SK-N-SH treated with all-trans-retinoic acid at 6 μM for 48 hours (cell line): ENCODE measurements at regions not wholly inside any gene's neighbourhood (a gene's known extent, or its start where the extent isn't known, plus 50 kb on each side); places are given as distances from the start of the nearest gene placed in this dataset.

Experiments
- ATAC-seq: fragments of 200-7000 bp; cut with Tn5 transposase; 3 replicates; pipeline ENCODE4 v1.9.1; 2020; ENCODE audit warnings: mild to moderate bottlenecking, moderate library complexity
- ARNTL ChIP-seq: fragments of 450-650 bp; formaldehyde crosslinking; IDR thresholded peaks from 2 replicates; pipeline ENCODE4 v1.5.0; 2020; ENCODE audit warnings: low read depth, mild to moderate bottlenecking, moderate library complexity, borderline replicate concordance
- BACH2 ChIP-seq: fragments of 250-450 bp; sonication (Bioruptor Pico); IDR thresholded peaks from 2 replicates; pipeline ENCODE4 v1.9.0; 2021; ENCODE audit warnings: mild to moderate bottlenecking, borderline replicate concordance
- CSDC2 ChIP-seq: fragments of 250-450 bp; sonication (Bioruptor Pico); IDR thresholded peaks from 2 replicates; pipeline ENCODE4 v1.5.0; 2020; ENCODE audit warnings: mild to moderate bottlenecking, moderate library complexity
- ESRRG ChIP-seq: fragments of 250-450 bp; sonication (Bioruptor Pico); IDR thresholded peaks from 2 replicates; pipeline ENCODE4 v1.6.1; 2021; ENCODE audit warnings: mild to moderate bottlenecking
- GLIS3 ChIP-seq: fragments of 250-450 bp; sonication (Bioruptor Pico); IDR thresholded peaks from 2 replicates; pipeline ENCODE4 v1.5.0; 2020; ENCODE audit warnings: mild to moderate bottlenecking, moderate library complexity
- ISL1 ChIP-seq: fragments of 250-450 bp; sonication (Bioruptor Pico); IDR thresholded peaks from 2 replicates; pipeline ENCODE4 v2.1.2; 2022; ENCODE audit warnings: mild to moderate bottlenecking, moderate library complexity
- OSR1 ChIP-seq: fragments of 250-450 bp; sonication (Bioruptor Pico); IDR thresholded peaks from 2 replicates; pipeline ENCODE4 v1.8.0; 2022; ENCODE audit warnings: moderate library complexity, mild to moderate bottlenecking, inconsistent platforms
- PPARA ChIP-seq: fragments of 250-450 bp; sonication (Bioruptor Pico); IDR thresholded peaks from 2 replicates; pipeline ENCODE4 v1.5.0; 2020; ENCODE audit warnings: mild to moderate bottlenecking, borderline replicate concordance
- RARB ChIP-seq: fragments of 250-450 bp; sonication (Bioruptor Pico); IDR thresholded peaks from 2 replicates; pipeline ENCODE4 v1.8.0; 2021; ENCODE audit warnings: mild to moderate bottlenecking, moderate library complexity
- SNAI2 ChIP-seq: fragments of 250-450 bp; sonication (Bioruptor Pico); IDR thresholded peaks from 2 replicates; pipeline ENCODE4 v1.5.0; 2020; ENCODE audit warnings: mild to moderate bottlenecking, moderate library complexity
- TCF4 ChIP-seq: fragments of 250-450 bp; sonication (Bioruptor Pico); IDR thresholded peaks from 2 replicates; pipeline ENCODE4 v1.8.0; 2021; ENCODE audit warnings: mild to moderate bottlenecking, moderate library complexity, borderline replicate concordance
- TOX ChIP-seq: fragments of 250-450 bp; sonication (Bioruptor Pico); IDR thresholded peaks from 2 replicates; pipeline ENCODE4 v1.8.0; 2021; ENCODE audit warnings: mild to moderate bottlenecking, moderate library complexity, borderline replicate concordance
- ZC3H10 ChIP-seq: fragments of 250-450 bp; sonication (Bioruptor Pico); IDR thresholded peaks from 2 replicates; pipeline ENCODE4 v1.5.1; 2021; ENCODE audit warnings: mild to moderate bottlenecking, moderate library complexity
- ZFP3 ChIP-seq: fragments of 250-450 bp; sonication (Bioruptor Pico); IDR thresholded peaks from 2 replicates; pipeline ENCODE4 v1.5.0; 2020; ENCODE audit warnings: mild to moderate bottlenecking, moderate library complexity
- ZFP30 ChIP-seq: fragments of 450-650 bp; formaldehyde crosslinking; IDR thresholded peaks from 2 replicates; pipeline ENCODE4 v1.5.0; 2022; ENCODE audit warnings: mild to moderate bottlenecking, moderate library complexity
- ZNF565 ChIP-seq: fragments of 450-650 bp; formaldehyde crosslinking; conservative IDR thresholded peaks from 2 replicates; pipeline ENCODE4 v1.5.0; 2020; ENCODE audit warnings: low read depth, mild to moderate bottlenecking, moderate library complexity
- ZNF70 ChIP-seq: fragments of 450-650 bp; formaldehyde crosslinking; IDR thresholded peaks from 2 replicates; pipeline ENCODE4 v1.5.0; 2020; ENCODE audit warnings: mild to moderate bottlenecking, moderate library complexity
- ZNF8 ChIP-seq: fragments of 450-650 bp; formaldehyde crosslinking; IDR thresholded peaks from 2 replicates; pipeline ENCODE4 v1.5.0; 2020; ENCODE audit warnings: mild to moderate bottlenecking, moderate library complexity
- TF ChIP-seq, protein P1 (sequence below): fragments of 250-450 bp; sonication (Bioruptor Pico); IDR thresholded peaks from 2 replicates; pipeline ENCODE4 v1.5.0; 2020; ENCODE audit warnings: mild to moderate bottlenecking, moderate library complexity
- TF ChIP-seq, protein P2 (sequence below): fragments of 250-450 bp; sonication (Bioruptor Pico); IDR thresholded peaks from 2 replicates; pipeline ENCODE4 v1.8.0; 2020; ENCODE audit warnings: mild to moderate bottlenecking, moderate library complexity, borderline replicate concordance
- TF ChIP-seq, protein P3 (sequence below): fragments of 250-450 bp; sonication (Bioruptor Pico); IDR thresholded peaks from 2 replicates; pipeline ENCODE4 v1.5.1; 2021; ENCODE audit warnings: mild to moderate bottlenecking, moderate library complexity
- TF ChIP-seq, protein P4 (sequence below): fragments of 250-450 bp; sonication (Bioruptor Pico); IDR thresholded peaks from 2 replicates; pipeline ENCODE4 v1.5.1; 2020; ENCODE audit warnings: low read depth, mild to moderate bottlenecking, moderate library complexity

DNA sequence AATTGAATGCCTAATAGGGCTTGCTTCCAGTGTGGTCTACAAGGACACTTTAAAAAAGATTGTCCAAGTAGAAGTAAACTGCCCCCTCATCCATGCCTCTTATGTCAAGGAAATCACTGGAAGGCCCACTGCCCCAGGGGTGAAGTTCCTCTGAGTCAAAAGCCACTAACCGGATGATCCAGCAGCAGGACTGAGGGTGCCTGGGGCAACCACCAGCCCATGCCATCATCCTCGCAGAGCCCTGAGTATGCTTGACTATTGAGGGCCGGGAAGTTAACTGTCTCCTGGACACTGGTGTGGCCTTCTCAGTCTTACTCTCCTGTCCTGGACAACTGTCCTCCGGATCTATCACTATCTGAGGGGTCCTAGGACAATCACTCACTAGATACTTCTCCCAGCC lies 411.5 kb downstream of the TENT5A start:
- TF ChIP-seq ZNF8 (CRISPR knock-in tag) = no peak
- no peak for TF ChIP-seq ZFP3
- TF ChIP-seq, protein P1, sequence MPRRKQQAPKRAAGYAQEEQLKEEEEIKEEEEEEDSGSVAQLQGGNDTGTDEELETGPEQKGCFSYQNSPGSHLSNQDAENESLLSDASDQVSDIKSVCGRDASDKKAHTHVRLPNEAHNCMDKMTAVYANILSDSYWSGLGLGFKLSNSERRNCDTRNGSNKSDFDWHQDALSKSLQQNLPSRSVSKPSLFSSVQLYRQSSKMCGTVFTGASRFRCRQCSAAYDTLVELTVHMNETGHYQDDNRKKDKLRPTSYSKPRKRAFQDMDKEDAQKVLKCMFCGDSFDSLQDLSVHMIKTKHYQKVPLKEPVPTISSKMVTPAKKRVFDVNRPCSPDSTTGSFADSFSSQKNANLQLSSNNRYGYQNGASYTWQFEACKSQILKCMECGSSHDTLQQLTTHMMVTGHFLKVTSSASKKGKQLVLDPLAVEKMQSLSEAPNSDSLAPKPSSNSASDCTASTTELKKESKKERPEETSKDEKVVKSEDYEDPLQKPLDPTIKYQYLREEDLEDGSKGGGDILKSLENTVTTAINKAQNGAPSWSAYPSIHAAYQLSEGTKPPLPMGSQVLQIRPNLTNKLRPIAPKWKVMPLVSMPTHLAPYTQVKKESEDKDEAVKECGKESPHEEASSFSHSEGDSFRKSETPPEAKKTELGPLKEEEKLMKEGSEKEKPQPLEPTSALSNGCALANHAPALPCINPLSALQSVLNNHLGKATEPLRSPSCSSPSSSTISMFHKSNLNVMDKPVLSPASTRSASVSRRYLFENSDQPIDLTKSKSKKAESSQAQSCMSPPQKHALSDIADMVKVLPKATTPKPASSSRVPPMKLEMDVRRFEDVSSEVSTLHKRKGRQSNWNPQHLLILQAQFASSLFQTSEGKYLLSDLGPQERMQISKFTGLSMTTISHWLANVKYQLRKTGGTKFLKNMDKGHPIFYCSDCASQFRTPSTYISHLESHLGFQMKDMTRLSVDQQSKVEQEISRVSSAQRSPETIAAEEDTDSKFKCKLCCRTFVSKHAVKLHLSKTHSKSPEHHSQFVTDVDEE (CRISPR knock-in tag) = no peak
- no peak for TF ChIP-seq ARNTL (CRISPR knock-in tag)
- TF ChIP-seq, protein P2, sequence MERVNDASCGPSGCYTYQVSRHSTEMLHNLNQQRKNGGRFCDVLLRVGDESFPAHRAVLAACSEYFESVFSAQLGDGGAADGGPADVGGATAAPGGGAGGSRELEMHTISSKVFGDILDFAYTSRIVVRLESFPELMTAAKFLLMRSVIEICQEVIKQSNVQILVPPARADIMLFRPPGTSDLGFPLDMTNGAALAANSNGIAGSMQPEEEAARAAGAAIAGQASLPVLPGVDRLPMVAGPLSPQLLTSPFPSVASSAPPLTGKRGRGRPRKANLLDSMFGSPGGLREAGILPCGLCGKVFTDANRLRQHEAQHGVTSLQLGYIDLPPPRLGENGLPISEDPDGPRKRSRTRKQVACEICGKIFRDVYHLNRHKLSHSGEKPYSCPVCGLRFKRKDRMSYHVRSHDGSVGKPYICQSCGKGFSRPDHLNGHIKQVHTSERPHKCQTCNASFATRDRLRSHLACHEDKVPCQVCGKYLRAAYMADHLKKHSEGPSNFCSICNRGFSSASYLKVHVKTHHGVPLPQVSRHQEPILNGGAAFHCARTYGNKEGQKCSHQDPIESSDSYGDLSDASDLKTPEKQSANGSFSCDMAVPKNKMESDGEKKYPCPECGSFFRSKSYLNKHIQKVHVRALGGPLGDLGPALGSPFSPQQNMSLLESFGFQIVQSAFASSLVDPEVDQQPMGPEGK = no peak
- no peak for TF ChIP-seq RARB (CRISPR knock-in tag)
- no peak for TF ChIP-seq ZC3H10 (CRISPR knock-in tag)
- TF ChIP-seq GLIS3 (CRISPR knock-in tag) = no peak
- TF ChIP-seq, protein P3, sequence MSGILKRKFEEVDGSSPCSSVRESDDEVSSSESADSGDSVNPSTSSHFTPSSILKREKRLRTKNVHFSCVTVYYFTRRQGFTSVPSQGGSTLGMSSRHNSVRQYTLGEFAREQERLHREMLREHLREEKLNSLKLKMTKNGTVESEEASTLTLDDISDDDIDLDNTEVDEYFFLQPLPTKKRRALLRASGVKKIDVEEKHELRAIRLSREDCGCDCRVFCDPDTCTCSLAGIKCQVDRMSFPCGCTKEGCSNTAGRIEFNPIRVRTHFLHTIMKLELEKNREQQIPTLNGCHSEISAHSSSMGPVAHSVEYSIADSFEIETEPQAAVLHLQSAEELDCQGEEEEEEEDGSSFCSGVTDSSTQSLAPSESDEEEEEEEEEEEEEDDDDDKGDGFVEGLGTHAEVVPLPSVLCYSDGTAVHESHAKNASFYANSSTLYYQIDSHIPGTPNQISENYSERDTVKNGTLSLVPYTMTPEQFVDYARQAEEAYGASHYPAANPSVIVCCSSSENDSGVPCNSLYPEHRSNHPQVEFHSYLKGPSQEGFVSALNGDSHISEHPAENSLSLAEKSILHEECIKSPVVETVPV (CRISPR knock-in tag) = no peak
- no peak for TF ChIP-seq ZNF565 (CRISPR knock-in tag)
- no peak for TF ChIP-seq PPARA (CRISPR knock-in tag)
- TF ChIP-seq SNAI2 (CRISPR knock-in tag) = no peak
- no peak for TF ChIP-seq CSDC2 (CRISPR knock-in tag)
- no peak for ATAC-seq

DNA sequence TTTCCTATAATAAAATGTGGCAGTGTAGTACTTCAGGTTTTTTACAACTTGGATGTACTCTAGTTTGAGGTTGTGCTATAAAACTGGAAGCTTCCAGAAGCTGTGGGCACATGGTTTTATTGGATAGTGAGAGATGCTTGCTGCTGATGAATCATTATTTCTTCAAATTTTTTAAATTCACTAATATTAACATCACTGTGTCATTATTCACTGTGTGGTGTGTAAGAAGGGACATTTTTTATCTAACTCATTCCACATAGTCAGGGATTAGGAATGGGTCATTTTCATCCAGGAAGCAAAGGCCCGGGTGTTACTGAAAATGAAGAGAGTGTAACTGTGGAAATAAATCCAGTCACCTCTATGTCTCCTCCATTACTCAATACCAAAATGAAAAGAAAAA lies 421.0 kb downstream of the TENT5A start:
- ATAC-seq = peak; percentile 22; the same call in 1 of the 3 replicates
- TF ChIP-seq TOX (CRISPR knock-in tag) (no peak), ZNF8 (CRISPR knock-in tag) (no peak), CSDC2 (CRISPR knock-in tag) (no peak), ISL1 (CRISPR knock-in tag) (no peak), ZFP30 (CRISPR knock-in tag) (no peak), TCF4 (CRISPR knock-in tag) (no peak), BACH2 (CRISPR knock-in tag) (no peak)
- TF ChIP-seq, protein P3 (CRISPR knock-in tag) = no peak

DNA sequence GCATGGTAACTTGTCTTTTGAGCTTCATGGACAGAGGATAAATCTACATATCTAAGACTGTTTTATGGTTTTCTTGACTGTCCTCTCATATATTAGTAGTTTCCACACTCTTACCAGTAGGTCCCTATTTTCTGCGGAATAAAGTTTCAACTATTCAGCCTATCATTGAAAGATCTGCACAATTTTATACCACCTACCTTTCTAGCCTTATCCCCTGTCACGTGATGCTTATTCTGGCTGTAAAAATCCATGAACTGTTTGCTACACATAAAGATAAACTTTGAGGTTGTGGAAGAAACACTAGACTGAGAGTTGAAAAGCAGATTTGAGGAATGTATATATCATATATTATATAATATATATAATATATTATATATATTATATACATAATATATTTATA lies 423.8 kb downstream of the TENT5A start:
- TF ChIP-seq SNAI2 (CRISPR knock-in tag) (no peak), ESRRG (CRISPR knock-in tag) (no peak), RARB (CRISPR knock-in tag) (no peak), ZFP30 (CRISPR knock-in tag) (no peak), ISL1 (CRISPR knock-in tag) (no peak), BACH2 (CRISPR knock-in tag) (no peak), OSR1 (CRISPR knock-in tag) (no peak), PPARA (CRISPR knock-in tag) (no peak), ZNF8 (CRISPR knock-in tag) (no peak), ZC3H10 (CRISPR knock-in tag) (no peak), ZNF70 (no peak), ZNF565 (CRISPR knock-in tag) (no peak), TOX (CRISPR knock-in tag) (no peak)
- TF ChIP-seq, protein P4, sequence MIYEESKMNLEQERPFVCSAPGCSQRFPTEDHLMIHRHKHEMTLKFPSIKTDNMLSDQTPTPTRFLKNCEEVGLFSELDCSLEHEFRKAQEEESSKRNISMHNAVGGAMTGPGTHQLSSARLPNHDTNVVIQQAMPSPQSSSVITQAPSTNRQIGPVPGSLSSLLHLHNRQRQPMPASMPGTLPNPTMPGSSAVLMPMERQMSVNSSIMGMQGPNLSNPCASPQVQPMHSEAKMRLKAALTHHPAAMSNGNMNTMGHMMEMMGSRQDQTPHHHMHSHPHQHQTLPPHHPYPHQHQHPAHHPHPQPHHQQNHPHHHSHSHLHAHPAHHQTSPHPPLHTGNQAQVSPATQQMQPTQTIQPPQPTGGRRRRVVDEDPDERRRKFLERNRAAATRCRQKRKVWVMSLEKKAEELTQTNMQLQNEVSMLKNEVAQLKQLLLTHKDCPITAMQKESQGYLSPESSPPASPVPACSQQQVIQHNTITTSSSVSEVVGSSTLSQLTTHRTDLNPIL = no peak
- TF ChIP-seq, all 23 proteins: peak for 0

More for the DNA sequence above, 423.8 kb downstream of the TENT5A start:
- ATAC-seq = no peak
